Keratinocyte (primary cell): ENCODE measurements at regions not wholly inside any gene's neighbourhood (a gene's known extent, or its start where the extent isn't known, plus 50 kb on each side); places are given as distances from the start of the nearest gene placed in this dataset.
A peak's percentile ranks its signal among the peaks of the same experiment; 100 is the strongest.

ENCODE experiments used
- DNase-seq: peaks from one replicate; pipeline ENCODE4 v3.0.0-alpha.2; 2011; ENCODE audit warnings: low read depth, missing footprints, low spot score
- FAIRE-seq: peaks from 2 replicates; lab custom pipeline; 2011; peaks lifted over from hg19 to GRCh38; lab: Jason Lieb, UNC
- H2AFZ ChIP-seq: 2 replicates; pipeline ENCODE4 v1.6.0; 2012; ENCODE audit warnings: low read length, control low read depth, inconsistent platforms; ENCODE audit not compliant: control insufficient read depth
- H3K27ac ChIP-seq: 2 replicates; pipeline ENCODE4 v1.5.1; 2011; ENCODE audit warnings: low read length; ENCODE audit not compliant: control insufficient read depth, insufficient read depth
- H3K27me3 ChIP-seq: 3 replicates; pipeline ENCODE4 v1.6.0; 2011; ENCODE audit warnings: low read length; ENCODE audit not compliant: control insufficient read depth, insufficient read depth; ENCODE audit errors: extremely low read depth
- H3K36me3 ChIP-seq, 2 experiments: 2 replicates in 1 of 2; 3 replicates in 1 of 2; pipeline ENCODE4 v1.5.1; 2011; ENCODE audit warnings: low read length in 2 of 2, mild to moderate bottlenecking in 1 of 2; ENCODE audit not compliant: control insufficient read depth in 2 of 2, insufficient read depth in 2 of 2; ENCODE audit errors: extremely low read depth in 1 of 2
- H3K4me1 ChIP-seq: 3 replicates; pipeline ENCODE4 v1.5.1; 2011; ENCODE audit warnings: low read length; ENCODE audit not compliant: control insufficient read depth, insufficient read depth; ENCODE audit errors: extremely low read depth
- H3K4me2 ChIP-seq: 3 replicates; pipeline ENCODE4 v1.6.0; 2011; ENCODE audit warnings: low read depth, low read length; ENCODE audit not compliant: control insufficient read depth, insufficient read depth; ENCODE audit errors: extremely low read depth
- H3K4me3 ChIP-seq, 3 experiments: fragments of 200-600 bp in 1 of 3; sonication (generic) in 1 of 3; 2 replicates in 2 of 3; 3 replicates in 1 of 3; pipeline ENCODE4 v1.5.1; 2011 to 2016; ENCODE audit warnings: low read length in 3 of 3, mild to moderate bottlenecking in 3 of 3, control low read depth in 2 of 3, inconsistent platforms in 1 of 3, low read depth in 1 of 3, mixed read lengths in 1 of 3, mixed run types in 1 of 3, moderate library complexity in 1 of 3; ENCODE audit not compliant: control insufficient read depth in 2 of 3, insufficient read depth in 2 of 3; ENCODE audit errors: extremely low read depth in 1 of 3
- H3K79me2 ChIP-seq: 2 replicates; pipeline ENCODE4 v1.6.0; 2012; ENCODE audit warnings: low read length; ENCODE audit not compliant: control insufficient read depth, insufficient read depth
- H3K9ac ChIP-seq: 3 replicates; pipeline ENCODE4 v1.6.0; 2011; ENCODE audit warnings: low read length; ENCODE audit not compliant: control insufficient read depth, insufficient read depth; ENCODE audit errors: extremely low read depth
- H3K9me1 ChIP-seq: 3 replicates; pipeline ENCODE4 v1.6.0; 2011; ENCODE audit warnings: low read length; ENCODE audit not compliant: control insufficient read depth, insufficient read depth; ENCODE audit errors: extremely low read depth
- H3K9me3 ChIP-seq: 2 replicates; pipeline ENCODE4 v1.5.1; 2012; ENCODE audit warnings: low read depth, low read length; ENCODE audit not compliant: control insufficient read depth
- H4K20me1 ChIP-seq: 3 replicates; pipeline ENCODE4 v1.6.0; 2011; ENCODE audit warnings: low read length; ENCODE audit not compliant: control insufficient read depth, insufficient read depth; ENCODE audit errors: extremely low read depth
- EZH2 ChIP-seq: IDR thresholded peaks from one replicate; pipeline ENCODE4 v1.6.1; 2012; ENCODE audit warnings: inconsistent platforms, mild to moderate bottlenecking, low read length, moderate library complexity
- dilution Hi-C: fragments of 300-500 bp; cut with MboI; formaldehyde crosslinking; loops from one replicate; pipeline ENCODE4 v1.7.0; 2020; ENCODE audit warnings: low sequenced_read_pairs; ENCODE audit not compliant: extremely low pct_ligation_motif_present
- TF ChIP-seq, protein P1 (sequence below), 3 experiments: IDR thresholded peaks in 1 of 3; conservative IDR thresholded peaks in 1 of 3; optimal IDR thresholded peaks in 1 of 3; 2 replicates in 2 of 3; 3 replicates in 1 of 3; pipeline versions ENCODE3 to v1.5.1; 2011; ENCODE audit warnings: low read length in 3 of 3, mild to moderate bottlenecking in 3 of 3, moderate library complexity in 2 of 3, control low read depth in 1 of 3, inconsistent platforms in 1 of 3; ENCODE audit not compliant: insufficient read depth in 2 of 3; ENCODE audit errors: extremely low read depth in 1 of 3

- Histone ChIP-seq H3K4me2 (no peak overlapping the region), H3K36me3 (no peaks in the 10 kb centered on the region), H4K20me1 (no peaks in the 10 kb centered on the region), H3K9me3 (no peaks in the 10 kb centered on the region), H3K27ac (no peak overlapping the region), H3K9me1 (no peaks in the 10 kb centered on the region), H3K4me3 (no peak overlapping the region), H3K4me1 (no peaks in the 10 kb centered on the region), H3K9ac (no peak overlapping the region), H2AFZ (no peak overlapping the region), H3K79me2 (no peaks in the 10 kb centered on the region), H3K27me3 (no peaks in the 10 kb centered on the region)
- dilution Hi-C loops, result no loop called here
- TF ChIP-seq EZH2, result no peak
- TF ChIP-seq, protein P1, sequence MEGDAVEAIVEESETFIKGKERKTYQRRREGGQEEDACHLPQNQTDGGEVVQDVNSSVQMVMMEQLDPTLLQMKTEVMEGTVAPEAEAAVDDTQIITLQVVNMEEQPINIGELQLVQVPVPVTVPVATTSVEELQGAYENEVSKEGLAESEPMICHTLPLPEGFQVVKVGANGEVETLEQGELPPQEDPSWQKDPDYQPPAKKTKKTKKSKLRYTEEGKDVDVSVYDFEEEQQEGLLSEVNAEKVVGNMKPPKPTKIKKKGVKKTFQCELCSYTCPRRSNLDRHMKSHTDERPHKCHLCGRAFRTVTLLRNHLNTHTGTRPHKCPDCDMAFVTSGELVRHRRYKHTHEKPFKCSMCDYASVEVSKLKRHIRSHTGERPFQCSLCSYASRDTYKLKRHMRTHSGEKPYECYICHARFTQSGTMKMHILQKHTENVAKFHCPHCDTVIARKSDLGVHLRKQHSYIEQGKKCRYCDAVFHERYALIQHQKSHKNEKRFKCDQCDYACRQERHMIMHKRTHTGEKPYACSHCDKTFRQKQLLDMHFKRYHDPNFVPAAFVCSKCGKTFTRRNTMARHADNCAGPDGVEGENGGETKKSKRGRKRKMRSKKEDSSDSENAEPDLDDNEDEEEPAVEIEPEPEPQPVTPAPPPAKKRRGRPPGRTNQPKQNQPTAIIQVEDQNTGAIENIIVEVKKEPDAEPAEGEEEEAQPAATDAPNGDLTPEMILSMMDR (optimal IDR thresholded peaks at IDR 0.05 in 1 of 3, IDR thresholded peaks at IDR 0.05 in 1 of 3, conservative IDR thresholded peaks at IDR 0.05 in 1 of 3; ENCODE audit: extremely low read depth in 1 of 3, insufficient read depth in 2 of 3, low read length in 3 of 3), result no peak
- FAIRE-seq, result peak; percentile 32
- DNase-seq, result no peak
Observed at GRCh38 chr7:43004082-43004481, 71.9 kb downstream of the MRPL32 start.

DNA sequence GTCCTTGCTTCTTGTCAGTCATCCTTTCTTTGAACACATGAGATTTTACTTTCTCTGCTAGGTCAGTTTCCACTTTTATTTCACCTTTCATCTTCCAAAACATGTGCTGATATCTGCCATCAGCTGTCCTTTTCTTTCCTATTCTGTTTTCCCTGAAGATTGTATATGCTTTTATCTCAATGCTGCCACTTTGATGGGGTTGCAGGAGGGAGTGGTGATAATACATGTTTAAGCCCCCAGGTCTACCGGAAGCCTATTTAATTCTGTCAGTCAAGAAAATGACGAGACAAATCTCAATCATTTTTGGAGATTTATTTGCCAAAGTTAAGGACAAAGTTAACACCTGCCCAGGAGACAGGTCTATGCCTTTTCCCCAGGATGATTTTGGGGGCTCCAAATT, 73.8 kb downstream of the MRPL32 start:
- Histone ChIP-seq H3K79me2 (no peaks in the 10 kb centered on the region), H3K27ac (no peak overlapping the region), H3K9ac (no peak overlapping the region), H3K36me3 (no peaks in the 10 kb centered on the region), H3K9me1 (no peaks in the 10 kb centered on the region), H2AFZ (no peak overlapping the region), H4K20me1 (no peaks in the 10 kb centered on the region), H3K9me3 (no peaks in the 10 kb centered on the region), H3K27me3 (no peaks in the 10 kb centered on the region), H3K4me2 (no peak overlapping the region), H3K4me3 (no peak overlapping the region), H3K4me1 (no peaks in the 10 kb centered on the region)
- dilution Hi-C loops, result no loop called here
- FAIRE-seq (no peak), DNase-seq (no peak)
- no peak for TF ChIP-seq EZH2
- TF ChIP-seq, protein P1 (optimal IDR thresholded peaks at IDR 0.05 in 1 of 3, IDR thresholded peaks at IDR 0.05 in 1 of 3, conservative IDR thresholded peaks at IDR 0.05 in 1 of 3; ENCODE audit: extremely low read depth in 1 of 3, insufficient read depth in 2 of 3, low read length in 3 of 3), result no peak
